ENCODE measurements at regions not wholly inside any gene's neighbourhood (a gene's known extent, or its start where the extent isn't known, plus 50 kb on each side); places are given as distances from the start of the nearest gene placed in this dataset.

DNA sequence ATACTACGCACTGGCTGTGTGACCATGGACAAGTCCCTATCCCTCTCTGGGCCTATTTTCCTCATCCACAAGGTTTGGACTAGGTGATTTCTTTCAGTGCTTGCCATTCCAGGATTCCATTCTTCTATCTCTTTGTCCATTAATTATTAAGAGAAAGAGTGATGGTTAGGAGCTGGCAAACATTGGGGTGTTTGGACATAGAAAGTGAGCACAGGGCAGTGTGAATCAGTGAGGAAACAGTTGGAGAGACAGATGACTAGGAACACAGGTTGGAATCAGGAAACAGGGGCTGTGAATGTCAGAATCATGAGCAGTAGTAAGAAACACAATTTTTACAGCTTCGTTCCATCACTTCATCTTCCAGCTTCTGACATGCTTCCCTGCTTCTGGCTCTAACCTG, 211.8 kb downstream of the INSC start:
- no peaks in the 10 kb centered on the region for H3K27me3 ChIP-seq (ENCODE audit: insufficient read depth, low read length)
- H3K27ac ChIP-seq (ENCODE audit: insufficient read length, low read depth, low read length) = no peak overlapping the region
- peaks cover 4 to 7% of the 10 kb centered on the region in 2 experiments for H3K4me1 Mint-ChIP-seq
- no peak overlapping the region for H4K91ac ChIP-seq (ENCODE audit: insufficient read length, low read depth, low read length)
- no peak for DNase-seq
- no peak overlapping the region for H3K23ac ChIP-seq (ENCODE audit: insufficient read length, low read depth, low read length)
- H3K9ac ChIP-seq (ENCODE audit: extremely low read depth, insufficient read length, low read length) = no peak overlapping the region
- no peak overlapping the region for H3K14ac ChIP-seq (ENCODE audit: insufficient read depth, low read length)
- no peak overlapping the region for H3K4me2 ChIP-seq (ENCODE audit: insufficient read depth, insufficient read length, low read length)
- H3K9me3 Mint-ChIP-seq = no peaks in the 10 kb centered on the region
- H3K27ac Mint-ChIP-seq = no peak overlapping the region
- H3K56ac ChIP-seq (ENCODE audit: insufficient read length, low read depth, low read length) = no peak overlapping the region
- no CpG with 5 or more reads among the region's 2 CpGs for WGBS (ENCODE audit: extremely low coverage, insufficient read length, low lambda C conversion rate)
- H2BK15ac ChIP-seq (ENCODE audit: low read depth, low read length) = no peak overlapping the region
- no peaks in the 10 kb centered on the region for H3K23me2 ChIP-seq (ENCODE audit: insufficient read length, low read depth, low read length, poor library complexity, severe bottlenecking)
- H2AFZ ChIP-seq (ENCODE audit: low read length) = no peak overlapping the region
- no peak overlapping the region for H3K18ac ChIP-seq (ENCODE audit: insufficient read length, low read depth, low read length)
- no peak overlapping the region for H3K4me3 Mint-ChIP-seq
- no peak overlapping the region for H3K4ac ChIP-seq (ENCODE audit: low read depth, low read length)
- H2AK5ac ChIP-seq (ENCODE audit: insufficient read length, low read length) = no peak overlapping the region
- H4K5ac ChIP-seq (ENCODE audit: insufficient read length, low read depth, low read length) = no peak overlapping the region
- no peak overlapping the region for H4K8ac ChIP-seq (replicated peaks; ENCODE audit: insufficient read length, low read depth, low read length)
- no peaks in the 10 kb centered on the region for H3K79me1 ChIP-seq (ENCODE audit: insufficient read depth, low read depth, low read length, poor library complexity, severe bottlenecking)
- H3T11ph ChIP-seq (ENCODE audit: low read length) = no peak overlapping the region
- H4K20me1 ChIP-seq (ENCODE audit: control insufficient read depth, insufficient read depth, insufficient read length) = peaks cover 2% of the 10 kb centered on the region
- peaks cover 6% of the 10 kb centered on the region for H3K27me3 Mint-ChIP-seq (ENCODE audit: low read depth)
- no peaks in the 10 kb centered on the region for H3K9me3 ChIP-seq (ENCODE audit: control insufficient read depth, low read depth, low read length)
- no peak overlapping the region for H2BK12ac ChIP-seq (ENCODE audit: insufficient read length, low read depth, low read length)
- no peaks in the 10 kb centered on the region for H3K79me2 ChIP-seq (ENCODE audit: insufficient read depth, low read length)
- H2BK20ac ChIP-seq (ENCODE audit: low read depth, low read length, poor library complexity, severe bottlenecking) = no peak overlapping the region
- H2BK5ac ChIP-seq (ENCODE audit: insufficient read length, low read length) = no peak overlapping the region
- H3K4me1 ChIP-seq (ENCODE audit: insufficient read depth, low read length) = peaks cover 2% of the 10 kb centered on the region; the same call in 1 of the 2 replicates
- no peak for TF ChIP-seq CTCF (conservative IDR thresholded peaks at IDR 0.05)
- H2BK120ac ChIP-seq (ENCODE audit: low read depth, low read length, poor library complexity, severe bottlenecking) = no peak overlapping the region
- H3K36me3 Mint-ChIP-seq (ENCODE audit: insufficient read depth in 1 of 3, low read depth in 3 of 3) = no peaks in the 10 kb centered on the region

Data from H9 (cell line).